WTC11 (cell line): ENCODE measurements at regions not wholly inside any gene's neighbourhood (a gene's known extent, or its start where the extent isn't known, plus 50 kb on each side); places are given as distances from the start of the nearest gene placed in this dataset.

Experiments used
- ATAC-seq: fragments of 200-7000 bp; cut with Tn5 transposase; 2 replicates; pipeline ENCODE4 v1.10.0; 2021; ENCODE audit warnings: mild to moderate bottlenecking, moderate library complexity
- CTCF ChIA-PET: fragments of 300-600 bp; sonication (Branson Sonifier 250); formaldehyde crosslinking; loops from one replicate; lab custom pipeline; 2021; ENCODE audit warnings: antibody characterized with exemption; lab: Charles Lee
- POLR2A ChIA-PET: fragments of 350-600 bp; sonication (Branson Sonifier 250); formaldehyde crosslinking; loops from one replicate; lab custom pipeline; 2021; ENCODE audit warnings: antibody characterized with exemption; lab: Charles Lee
- DNase-seq: peaks from one replicate; pipeline ENCODE4 v3.0.0; 2021; ENCODE audit warnings: low spot score
- H3K27ac Mint-ChIP-seq: 2 replicates; pipeline ENCODE4 v1.8.0; 2021; ENCODE audit warnings: mixed read lengths
- H3K27me3 Mint-ChIP-seq: 2 replicates; pipeline ENCODE4 v1.8.0; 2021; ENCODE audit warnings: low read depth, mild to moderate bottlenecking, moderate library complexity, mixed read lengths
- H3K36me3 Mint-ChIP-seq: 2 replicates; pipeline ENCODE4 v1.8.0; 2021; ENCODE audit warnings: mixed read lengths
- H3K4me1 Mint-ChIP-seq: 2 replicates; pipeline ENCODE4 v1.8.0; 2022; ENCODE audit warnings: mixed read lengths
- H3K4me3 Mint-ChIP-seq: 2 replicates; pipeline ENCODE4 v1.8.0; 2021; ENCODE audit warnings: mild to moderate bottlenecking, moderate library complexity, mixed read lengths
- H3K9me3 Mint-ChIP-seq: 2 replicates; pipeline ENCODE4 v1.8.0; 2021; ENCODE audit warnings: mixed read lengths
- CBFB ChIP-seq: sonication (generic); formaldehyde crosslinking; IDR thresholded peaks from 2 replicates; pipeline ENCODE4 v1.8.1; 2022; ENCODE audit warnings: mild to moderate bottlenecking, low read depth, missing genetic modification reagents
- FOXJ3 ChIP-seq: sonication (generic); formaldehyde crosslinking; IDR thresholded peaks from 2 replicates; pipeline ENCODE4 v1.9.0; 2021; ENCODE audit warnings: missing genetic modification reagents, mild to moderate bottlenecking, borderline replicate concordance
- IRF2 ChIP-seq: sonication (generic); formaldehyde crosslinking; IDR thresholded peaks from 2 replicates; pipeline ENCODE4 v1.8.0; 2022; ENCODE audit warnings: low read depth, missing genetic modification reagents, borderline replicate concordance
- NR1H2 ChIP-seq: sonication (generic); formaldehyde crosslinking; IDR thresholded peaks from 2 replicates; pipeline ENCODE4 v1.9.0; 2021; ENCODE audit warnings: mild to moderate bottlenecking, moderate library complexity, missing genetic modification reagents
- ZNF232 ChIP-seq: sonication (generic); formaldehyde crosslinking; IDR thresholded peaks from 2 replicates; pipeline ENCODE4 v1.8.0; 2022; ENCODE audit warnings: mild to moderate bottlenecking, missing genetic modification reagents
- ZNF263 ChIP-seq: sonication (generic); formaldehyde crosslinking; IDR thresholded peaks from 2 replicates; pipeline ENCODE4 v1.8.1; 2022; ENCODE audit warnings: low read depth, mild to moderate bottlenecking, moderate library complexity, missing genetic modification reagents
- ZNF416 ChIP-seq: fragments of 250-450 bp; sonication (Bioruptor Pico); IDR thresholded peaks from 2 replicates; pipeline ENCODE4 v1.9.0; 2021; ENCODE audit warnings: mild to moderate bottlenecking, inconsistent platforms
- ZNF423 ChIP-seq: fragments of 250-450 bp; sonication (Bioruptor Pico); IDR thresholded peaks from 2 replicates; pipeline ENCODE4 v2.1.2; 2022; ENCODE audit warnings: mild to moderate bottlenecking, moderate library complexity
- TF ChIP-seq, protein P1 (sequence below): fragments of 250-450 bp; sonication (Bioruptor Pico); IDR thresholded peaks from 2 replicates; pipeline ENCODE4 v2.1.2; 2022; ENCODE audit warnings: mild to moderate bottlenecking, moderate library complexity
- TF ChIP-seq, protein P2 (sequence below): fragments of 250-450 bp; sonication (Bioruptor Pico); IDR thresholded peaks from 2 replicates; pipeline ENCODE4 v1.9.0; 2021; ENCODE audit warnings: moderate library complexity, mild to moderate bottlenecking, inconsistent platforms, borderline replicate concordance
- TF ChIP-seq, protein P3 (sequence below): fragments of 250-450 bp; sonication (Bioruptor Pico); conservative IDR thresholded peaks from 2 replicates; pipeline ENCODE4 v1.9.0; 2021; ENCODE audit warnings: mild to moderate bottlenecking
- TF ChIP-seq, protein P4 (sequence below): sonication (generic); formaldehyde crosslinking; conservative IDR thresholded peaks from 2 replicates; pipeline ENCODE4 v1.8.1; 2023; ENCODE audit warnings: mild to moderate bottlenecking, low read depth, missing genetic modification reagents, moderate library complexity
- TF ChIP-seq, protein P5 (sequence below): sonication (generic); formaldehyde crosslinking; IDR thresholded peaks from 2 replicates; pipeline ENCODE4 v1.8.1; 2023; ENCODE audit warnings: mild to moderate bottlenecking, moderate library complexity, missing genetic modification reagents
- TF ChIP-seq, protein P6 (sequence below): sonication (generic); formaldehyde crosslinking; IDR thresholded peaks from 2 replicates; pipeline ENCODE4 v1.8.0; 2022; ENCODE audit warnings: missing genetic modification reagents
- TF ChIP-seq, protein P7 (sequence below): sonication (generic); formaldehyde crosslinking; IDR thresholded peaks from 2 replicates; pipeline ENCODE4 v1.8.0; 2022; ENCODE audit warnings: mild to moderate bottlenecking, missing genetic modification reagents

DNA sequence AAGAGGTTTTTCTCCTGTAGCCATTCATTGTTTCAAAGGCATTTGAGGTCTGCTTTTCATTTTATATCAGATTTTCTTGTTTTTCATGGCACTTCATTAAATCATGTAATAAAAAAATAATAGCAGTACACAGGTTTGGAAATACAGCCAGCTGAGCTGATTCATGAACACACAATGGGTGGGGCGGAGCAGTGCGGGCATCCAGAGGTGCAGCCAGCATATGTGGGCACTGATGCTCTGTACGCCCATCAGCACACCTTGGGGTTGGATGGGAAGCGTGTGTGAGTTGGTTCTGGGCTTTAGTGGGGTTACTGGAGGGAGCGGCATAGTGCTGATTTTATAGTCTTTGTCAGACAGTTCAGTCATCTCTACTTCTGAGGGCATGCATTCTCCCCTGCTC lies 54.2 kb upstream of the IRX4 start:
- H3K27ac Mint-ChIP-seq: no peak overlapping the region
- DNase-seq: no peak
- TF ChIP-seq ZNF263 (CRISPR knock-in tag): no peak
- no peak for TF ChIP-seq ZNF232 (CRISPR knock-in tag)
- TF ChIP-seq, protein P1, sequence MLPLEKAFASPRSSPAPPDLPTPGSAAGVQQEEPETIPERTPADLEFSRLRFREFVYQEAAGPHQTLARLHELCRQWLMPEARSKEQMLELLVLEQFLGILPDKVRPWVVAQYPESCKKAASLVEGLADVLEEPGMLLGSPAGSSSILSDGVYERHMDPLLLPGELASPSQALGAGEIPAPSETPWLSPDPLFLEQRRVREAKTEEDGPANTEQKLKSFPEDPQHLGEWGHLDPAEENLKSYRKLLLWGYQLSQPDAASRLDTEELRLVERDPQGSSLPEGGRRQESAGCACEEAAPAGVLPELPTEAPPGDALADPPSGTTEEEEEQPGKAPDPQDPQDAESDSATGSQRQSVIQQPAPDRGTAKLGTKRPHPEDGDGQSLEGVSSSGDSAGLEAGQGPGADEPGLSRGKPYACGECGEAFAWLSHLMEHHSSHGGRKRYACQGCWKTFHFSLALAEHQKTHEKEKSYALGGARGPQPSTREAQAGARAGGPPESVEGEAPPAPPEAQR (CRISPR knock-in tag): no peak
- TF ChIP-seq, protein P2, sequence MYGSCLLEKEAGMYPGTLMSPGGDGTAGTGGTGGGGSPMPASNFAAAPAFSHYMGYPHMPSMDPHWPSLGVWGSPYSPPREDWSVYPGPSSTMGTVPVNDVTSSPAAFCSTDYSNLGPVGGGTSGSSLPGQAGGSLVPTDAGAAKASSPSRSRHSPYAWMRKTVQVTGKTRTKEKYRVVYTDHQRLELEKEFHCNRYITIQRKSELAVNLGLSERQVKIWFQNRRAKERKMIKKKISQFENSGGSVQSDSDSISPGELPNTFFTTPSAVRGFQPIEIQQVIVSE (CRISPR knock-in tag): no peak
- no peak for TF ChIP-seq ZNF423 (CRISPR knock-in tag)
- TF ChIP-seq, protein P3, sequence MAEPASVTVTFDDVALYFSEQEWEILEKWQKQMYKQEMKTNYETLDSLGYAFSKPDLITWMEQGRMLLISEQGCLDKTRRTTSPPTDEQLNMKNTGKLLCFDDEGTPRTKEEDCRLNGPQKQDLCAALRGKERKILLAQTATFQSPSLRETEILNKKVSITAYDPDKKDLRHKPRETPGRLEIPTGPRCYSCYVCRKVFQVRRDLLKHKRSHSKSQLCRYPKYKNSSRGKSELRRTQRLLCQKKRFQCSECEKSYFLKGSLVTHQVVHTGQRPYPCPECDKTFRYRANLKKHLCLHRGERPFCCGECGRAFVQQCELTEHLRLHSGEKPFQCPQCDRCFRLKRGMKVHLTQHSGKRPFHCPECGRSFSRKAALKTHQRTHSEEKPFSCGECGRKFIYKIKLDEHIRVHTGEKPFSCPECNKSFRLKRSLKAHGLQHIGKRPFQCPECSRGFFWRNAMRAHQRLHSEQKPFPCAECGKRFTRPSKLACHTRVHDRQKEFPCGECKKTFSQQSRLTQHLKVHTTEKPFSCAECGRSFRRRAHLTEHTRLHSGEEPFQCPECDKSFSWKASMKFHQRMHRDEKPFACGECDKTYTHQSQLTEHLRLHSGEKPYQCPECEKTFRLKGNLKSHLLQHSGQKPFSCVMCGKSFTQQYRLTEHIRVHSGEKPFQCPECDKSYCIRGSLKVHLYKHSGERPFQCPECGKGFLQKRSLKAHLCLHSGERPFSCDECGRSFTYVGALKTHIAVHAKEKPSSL (CRISPR knock-in tag): no peak
- TF ChIP-seq, protein P4, sequence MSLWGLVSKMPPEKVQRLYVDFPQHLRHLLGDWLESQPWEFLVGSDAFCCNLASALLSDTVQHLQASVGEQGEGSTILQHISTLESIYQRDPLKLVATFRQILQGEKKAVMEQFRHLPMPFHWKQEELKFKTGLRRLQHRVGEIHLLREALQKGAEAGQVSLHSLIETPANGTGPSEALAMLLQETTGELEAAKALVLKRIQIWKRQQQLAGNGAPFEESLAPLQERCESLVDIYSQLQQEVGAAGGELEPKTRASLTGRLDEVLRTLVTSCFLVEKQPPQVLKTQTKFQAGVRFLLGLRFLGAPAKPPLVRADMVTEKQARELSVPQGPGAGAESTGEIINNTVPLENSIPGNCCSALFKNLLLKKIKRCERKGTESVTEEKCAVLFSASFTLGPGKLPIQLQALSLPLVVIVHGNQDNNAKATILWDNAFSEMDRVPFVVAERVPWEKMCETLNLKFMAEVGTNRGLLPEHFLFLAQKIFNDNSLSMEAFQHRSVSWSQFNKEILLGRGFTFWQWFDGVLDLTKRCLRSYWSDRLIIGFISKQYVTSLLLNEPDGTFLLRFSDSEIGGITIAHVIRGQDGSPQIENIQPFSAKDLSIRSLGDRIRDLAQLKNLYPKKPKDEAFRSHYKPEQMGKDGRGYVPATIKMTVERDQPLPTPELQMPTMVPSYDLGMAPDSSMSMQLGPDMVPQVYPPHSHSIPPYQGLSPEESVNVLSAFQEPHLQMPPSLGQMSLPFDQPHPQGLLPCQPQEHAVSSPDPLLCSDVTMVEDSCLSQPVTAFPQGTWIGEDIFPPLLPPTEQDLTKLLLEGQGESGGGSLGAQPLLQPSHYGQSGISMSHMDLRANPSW (CRISPR knock-in tag): no peak
- TF ChIP-seq, protein P5, sequence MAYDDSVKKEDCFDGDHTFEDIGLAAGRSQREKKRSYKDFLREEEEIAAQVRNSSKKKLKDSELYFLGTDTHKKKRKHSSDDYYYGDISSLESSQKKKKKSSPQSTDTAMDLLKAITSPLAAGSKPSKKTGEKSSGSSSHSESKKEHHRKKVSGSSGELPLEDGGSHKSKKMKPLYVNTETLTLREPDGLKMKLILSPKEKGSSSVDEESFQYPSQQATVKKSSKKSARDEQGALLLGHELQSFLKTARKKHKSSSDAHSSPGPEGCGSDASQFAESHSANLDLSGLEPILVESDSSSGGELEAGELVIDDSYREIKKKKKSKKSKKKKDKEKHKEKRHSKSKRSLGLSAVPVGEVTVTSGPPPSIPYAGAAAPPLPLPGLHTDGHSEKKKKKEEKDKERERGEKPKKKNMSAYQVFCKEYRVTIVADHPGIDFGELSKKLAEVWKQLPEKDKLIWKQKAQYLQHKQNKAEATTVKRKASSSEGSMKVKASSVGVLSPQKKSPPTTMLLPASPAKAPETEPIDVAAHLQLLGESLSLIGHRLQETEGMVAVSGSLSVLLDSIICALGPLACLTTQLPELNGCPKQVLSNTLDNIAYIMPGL: no peak
- no peak for TF ChIP-seq CBFB (CRISPR knock-in tag)
- TF ChIP-seq, all 79 proteins: peak for 0
- no peak for ATAC-seq
- Mint-ChIP-seq H3K9me3 (peaks cover under 1% of the 10 kb centered on the region), H3K27me3 (peaks cover 10% of the 10 kb centered on the region), H3K36me3 (no peaks in the 10 kb centered on the region), H3K4me3 (no peak overlapping the region), H3K4me1 (peaks cover 14% of the 10 kb centered on the region)
- ChIA-PET POLR2A (no interaction called here), CTCF (no interaction called here)

DNA sequence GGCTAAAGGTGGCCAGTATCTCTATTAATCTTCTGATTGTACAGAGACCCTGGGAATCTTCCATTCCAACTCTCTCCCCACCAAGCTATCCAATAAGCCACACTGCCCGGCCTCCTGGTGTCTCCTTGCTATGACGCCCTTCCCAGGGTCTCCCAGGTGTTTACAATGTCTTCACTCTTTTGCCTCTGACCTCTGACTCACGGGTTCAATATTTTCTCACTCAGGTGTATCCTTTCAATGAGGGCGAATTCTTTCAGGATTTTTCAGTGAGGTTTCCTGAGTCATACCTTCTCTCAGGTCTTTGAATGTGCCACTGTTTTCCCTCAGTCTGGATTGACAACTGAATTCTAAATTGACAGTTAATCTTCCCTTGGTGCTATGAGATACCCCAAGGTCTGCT lies 53.7 kb upstream of the IRX4 start:
- no peak for ATAC-seq
- Mint-ChIP-seq H3K4me3 (no peak overlapping the region), H3K4me1 (peaks cover 15% of the 10 kb centered on the region), H3K9me3 (no peaks in the 10 kb centered on the region), H3K36me3 (no peaks in the 10 kb centered on the region), H3K27ac (no peak overlapping the region), H3K27me3 (peaks cover 13% of the 10 kb centered on the region)
- no peak for TF ChIP-seq FOXJ3
- ChIA-PET CTCF (no interaction called here), POLR2A (no interaction called here)
- no peak for DNase-seq

DNA sequence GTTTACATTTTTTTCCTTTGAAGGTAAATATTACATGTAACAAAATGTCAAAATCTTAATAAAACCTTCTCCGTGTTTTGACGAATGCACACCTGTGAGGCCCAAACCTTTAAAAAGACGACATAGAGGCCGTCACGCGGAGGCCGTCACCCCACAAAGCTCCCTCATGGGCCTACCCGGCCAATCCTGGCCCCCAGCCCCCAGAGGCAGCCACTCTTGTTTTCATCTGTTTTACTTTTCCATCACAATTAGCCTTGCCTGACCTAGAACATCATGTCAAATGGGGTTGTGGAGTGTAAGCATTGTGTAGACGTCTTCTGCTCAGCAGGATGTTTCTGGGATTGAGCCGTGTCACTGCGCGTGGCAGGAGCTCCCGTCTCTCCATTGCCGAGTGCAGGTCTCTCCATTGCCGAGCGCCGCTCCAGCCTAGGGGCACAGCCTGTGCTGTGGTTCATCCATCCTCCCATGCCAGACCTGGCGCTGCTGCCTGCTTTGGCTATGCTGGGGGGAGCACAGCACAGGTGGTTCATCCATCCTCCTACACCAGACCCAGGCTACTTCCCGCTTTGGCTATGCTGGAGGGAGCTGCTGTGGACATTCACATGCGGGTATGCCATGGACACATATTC lies 52.2 kb upstream of the IRX4 start:
- Mint-ChIP-seq H3K36me3 (no peaks in the 10 kb centered on the region), H3K4me3 (no peak overlapping the region), H3K9me3 (no peaks in the 10 kb centered on the region), H3K27me3 (peaks cover 16% of the 10 kb centered on the region), H3K27ac (no peak overlapping the region), H3K4me1 (peaks cover 15% of the 10 kb centered on the region)
- ChIA-PET POLR2A (no interaction called here), CTCF (no interaction called here)
- ATAC-seq: no peak
- no peak for DNase-seq
- TF ChIP-seq, protein P2 (CRISPR knock-in tag): no peak
- TF ChIP-seq, protein P6, sequence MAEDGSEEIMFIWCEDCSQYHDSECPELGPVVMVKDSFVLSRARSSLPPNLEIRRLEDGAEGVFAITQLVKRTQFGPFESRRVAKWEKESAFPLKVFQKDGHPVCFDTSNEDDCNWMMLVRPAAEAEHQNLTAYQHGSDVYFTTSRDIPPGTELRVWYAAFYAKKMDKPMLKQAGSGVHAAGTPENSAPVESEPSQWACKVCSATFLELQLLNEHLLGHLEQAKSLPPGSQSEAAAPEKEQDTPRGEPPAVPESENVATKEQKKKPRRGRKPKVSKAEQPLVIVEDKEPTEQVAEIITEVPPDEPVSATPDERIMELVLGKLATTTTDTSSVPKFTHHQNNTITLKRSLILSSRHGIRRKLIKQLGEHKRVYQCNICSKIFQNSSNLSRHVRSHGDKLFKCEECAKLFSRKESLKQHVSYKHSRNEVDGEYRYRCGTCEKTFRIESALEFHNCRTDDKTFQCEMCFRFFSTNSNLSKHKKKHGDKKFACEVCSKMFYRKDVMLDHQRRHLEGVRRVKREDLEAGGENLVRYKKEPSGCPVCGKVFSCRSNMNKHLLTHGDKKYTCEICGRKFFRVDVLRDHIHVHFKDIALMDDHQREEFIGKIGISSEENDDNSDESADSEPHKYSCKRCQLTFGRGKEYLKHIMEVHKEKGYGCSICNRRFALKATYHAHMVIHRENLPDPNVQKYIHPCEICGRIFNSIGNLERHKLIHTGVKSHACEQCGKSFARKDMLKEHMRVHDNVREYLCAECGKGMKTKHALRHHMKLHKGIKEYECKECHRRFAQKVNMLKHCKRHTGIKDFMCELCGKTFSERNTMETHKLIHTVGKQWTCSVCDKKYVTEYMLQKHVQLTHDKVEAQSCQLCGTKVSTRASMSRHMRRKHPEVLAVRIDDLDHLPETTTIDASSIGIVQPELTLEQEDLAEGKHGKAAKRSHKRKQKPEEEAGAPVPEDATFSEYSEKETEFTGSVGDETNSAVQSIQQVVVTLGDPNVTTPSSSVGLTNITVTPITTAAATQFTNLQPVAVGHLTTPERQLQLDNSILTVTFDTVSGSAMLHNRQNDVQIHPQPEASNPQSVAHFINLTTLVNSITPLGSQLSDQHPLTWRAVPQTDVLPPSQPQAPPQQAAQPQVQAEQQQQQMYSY (CRISPR knock-in tag): no peak
- TF ChIP-seq NR1H2 (CRISPR knock-in tag) (no peak), ZNF416 (CRISPR knock-in tag) (no peak), IRF2 (CRISPR knock-in tag) (no peak)
- TF ChIP-seq, protein P7, sequence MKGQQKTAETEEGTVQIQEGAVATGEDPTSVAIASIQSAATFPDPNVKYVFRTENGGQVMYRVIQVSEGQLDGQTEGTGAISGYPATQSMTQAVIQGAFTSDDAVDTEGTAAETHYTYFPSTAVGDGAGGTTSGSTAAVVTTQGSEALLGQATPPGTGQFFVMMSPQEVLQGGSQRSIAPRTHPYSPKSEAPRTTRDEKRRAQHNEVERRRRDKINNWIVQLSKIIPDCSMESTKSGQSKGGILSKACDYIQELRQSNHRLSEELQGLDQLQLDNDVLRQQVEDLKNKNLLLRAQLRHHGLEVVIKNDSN (CRISPR knock-in tag): no peak
